Stimulated activated CD8-positive, alpha-beta memory T cell treated with anti-CD3 and anti-CD28 coated beads, Interleukin-7, amount 100 ng/mL, for 24 hours (primary cell): ENCODE measurements at regions not wholly inside any gene's neighbourhood (a gene's known extent, or its start where the extent isn't known, plus 50 kb on each side); places are given as distances from the start of the nearest gene placed in this dataset.

Source experiments
- DNase-seq: peaks from one replicate; pipeline ENCODE4 v3.0.0-alpha.2; 2020; ENCODE audit warnings: low read depth

DNA sequence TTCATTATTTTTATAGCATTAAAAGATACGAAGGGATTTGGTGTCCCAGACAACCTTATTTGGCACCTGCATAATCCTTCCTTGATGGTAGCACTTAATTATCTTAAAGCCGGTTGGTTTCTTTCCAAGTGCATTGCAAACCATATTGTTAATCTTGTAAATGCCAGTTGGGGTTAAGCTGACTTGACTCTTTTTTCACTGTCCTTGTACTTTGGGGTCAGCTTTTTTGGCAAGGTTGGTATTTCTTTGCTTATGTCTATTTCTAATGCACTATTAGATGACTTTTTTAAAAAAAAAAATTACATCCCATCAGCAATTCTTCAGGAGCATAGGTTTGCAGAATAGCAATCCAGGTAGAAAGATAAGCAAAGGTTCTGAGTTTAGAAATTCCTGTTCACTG lies 466.8 kb upstream of the TLE4 start:
- no peak for DNase-seq

DNA sequence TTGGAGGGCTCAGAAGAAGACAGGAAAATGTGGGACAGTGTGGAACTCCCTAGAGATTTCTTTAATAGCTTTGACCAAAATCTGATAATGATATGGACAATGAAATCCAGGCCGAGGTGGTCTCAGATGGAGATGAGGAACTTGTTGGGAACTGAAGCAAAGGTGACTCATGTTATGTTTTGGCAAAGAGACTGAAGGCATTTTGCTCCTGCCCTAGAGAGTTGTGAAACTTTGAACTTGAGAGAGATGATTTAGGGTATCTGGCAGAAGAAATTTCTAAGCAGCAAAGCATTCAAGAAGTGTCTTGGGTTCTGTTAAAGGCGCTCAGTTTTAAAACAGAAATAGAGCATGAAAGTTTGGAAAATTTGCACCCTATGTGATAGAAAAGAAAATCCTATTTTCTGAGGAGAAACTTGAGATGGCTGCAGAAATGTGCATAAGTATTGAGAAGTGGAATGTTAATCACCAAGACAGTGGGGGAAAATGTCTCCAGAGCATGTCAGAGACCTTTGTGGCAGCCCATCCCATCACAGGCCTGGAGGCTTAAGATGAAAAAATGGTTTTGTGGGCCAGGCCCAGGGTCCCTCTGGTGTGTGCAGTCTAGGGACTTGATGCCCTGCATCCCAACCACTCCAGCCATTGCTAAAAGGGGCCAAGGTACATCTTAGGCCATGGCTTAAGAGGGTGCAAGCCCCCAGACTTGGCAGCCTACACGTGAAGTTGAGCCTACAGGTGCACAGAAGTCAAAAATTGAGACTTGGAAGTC lies 463.7 kb upstream of the TLE4 start:
- no peak for DNase-seq

DNA sequence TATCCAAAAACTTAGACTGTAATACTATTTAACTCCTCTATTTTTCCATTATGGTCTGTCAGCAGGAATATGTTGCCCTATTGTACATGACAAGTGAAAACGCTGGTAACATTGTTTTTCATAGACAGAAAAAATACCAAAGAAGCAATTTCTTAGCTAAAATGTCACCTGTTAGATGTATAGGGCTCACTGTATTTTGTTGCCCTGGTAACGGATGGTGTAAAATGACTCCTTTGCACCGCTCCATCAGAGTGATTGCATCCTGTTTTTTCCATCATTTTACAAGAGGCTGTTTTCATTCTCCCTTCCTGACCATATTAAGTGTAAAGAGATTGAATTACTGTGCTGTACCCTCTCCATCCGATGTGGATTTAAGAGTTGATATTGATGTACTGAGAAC lies 460.1 kb upstream of the TLE4 start:
- DNase-seq = no peak

DNA sequence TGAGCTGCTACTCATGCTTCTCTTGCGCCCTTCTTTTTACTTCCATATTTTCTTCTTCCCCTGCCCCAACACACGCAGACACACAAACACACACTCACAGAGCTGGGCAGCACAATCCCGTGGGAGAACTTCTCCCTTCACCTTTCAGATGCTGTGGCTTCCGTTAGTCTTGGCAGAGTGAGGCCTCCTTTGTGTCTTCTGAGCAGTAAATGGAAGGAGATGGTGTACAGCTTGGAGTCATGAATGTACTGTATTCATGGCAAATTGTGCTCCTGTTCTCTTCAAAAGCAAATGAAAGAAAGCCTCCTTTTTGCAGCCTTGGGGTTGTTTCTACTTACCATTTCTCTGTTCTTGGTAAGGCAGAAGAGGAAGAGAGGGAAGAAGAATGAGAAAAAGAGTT lies 456.6 kb upstream of the TLE4 start:
- no peak for DNase-seq

DNA sequence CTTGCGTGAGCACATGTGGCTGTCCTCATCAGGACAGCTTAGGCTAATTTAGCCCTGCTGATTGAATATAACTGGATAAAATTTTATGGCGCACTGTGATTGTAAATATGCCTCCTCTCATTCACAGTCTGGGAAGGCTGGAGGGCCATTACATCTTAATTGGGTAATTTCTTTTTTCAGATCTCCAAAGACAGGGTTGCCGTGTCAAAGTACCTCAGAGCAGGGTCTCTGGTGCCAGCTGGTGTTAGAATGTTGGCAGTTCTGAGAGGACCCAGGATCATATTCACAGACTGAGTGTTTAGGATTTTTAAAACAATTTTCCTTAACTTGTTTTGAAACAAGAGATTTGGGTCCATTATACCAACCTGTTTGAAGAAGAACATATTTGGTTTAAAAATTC lies 455.7 kb upstream of the TLE4 start:
- no peak for DNase-seq

DNA sequence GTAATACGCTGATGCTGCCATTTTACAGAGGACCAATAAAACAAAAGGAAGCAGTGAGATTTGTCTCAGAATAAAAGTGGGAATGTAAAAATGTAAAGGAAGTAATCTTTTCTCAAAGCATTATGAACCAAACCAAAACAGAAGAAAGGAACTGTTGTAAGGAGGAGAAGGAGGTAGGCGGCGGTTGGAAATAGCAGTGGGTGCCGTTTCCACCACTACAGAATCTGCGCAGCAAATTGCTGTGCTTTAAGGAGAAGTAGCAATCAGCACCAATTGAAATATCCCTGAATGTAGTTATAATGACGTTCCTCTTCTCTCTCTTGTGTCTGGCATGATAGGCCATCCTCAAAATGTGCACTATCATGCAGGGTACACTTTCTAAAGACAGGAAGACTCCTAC lies 455.1 kb upstream of the TLE4 start:
- no peak for DNase-seq

DNA sequence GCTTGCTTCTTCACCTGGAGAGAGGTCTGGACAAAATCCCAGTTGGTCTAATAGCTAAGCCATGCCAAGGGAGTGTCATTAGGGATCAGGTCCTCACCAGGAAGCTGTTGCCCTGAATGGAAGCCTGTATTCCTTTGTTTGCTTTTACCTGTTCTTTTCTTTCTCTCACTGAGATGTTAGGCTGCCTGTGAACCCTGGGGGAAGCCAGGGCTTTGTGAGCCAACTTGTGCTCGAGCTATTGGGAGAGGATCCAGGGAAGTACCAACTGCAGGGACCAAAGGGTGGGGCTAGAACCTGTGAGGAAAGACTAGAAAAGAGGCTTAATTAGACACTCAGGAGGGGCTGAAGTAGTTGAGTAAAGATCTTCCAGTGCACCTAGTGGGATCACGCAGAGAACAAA lies 451.2 kb upstream of the TLE4 start:
- no peak for DNase-seq

DNA sequence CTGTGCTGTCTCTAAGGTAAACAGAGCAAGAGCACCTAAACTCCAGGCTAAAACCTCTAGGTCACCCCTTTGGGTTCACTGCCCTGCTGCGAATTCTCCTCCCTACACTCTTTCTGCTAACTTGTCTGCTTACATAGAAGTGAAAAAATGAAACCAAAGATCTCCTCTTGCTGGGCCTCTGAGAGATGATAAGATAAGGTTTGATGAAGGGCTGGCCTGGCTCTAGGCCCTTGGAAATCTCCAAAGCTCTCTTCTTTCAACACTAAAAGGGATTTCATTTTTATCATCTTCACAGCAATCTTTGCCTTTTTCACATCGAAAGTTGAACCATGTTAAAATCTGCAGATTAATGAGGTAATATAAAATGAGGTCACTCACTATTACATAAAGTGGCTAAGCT lies 450.8 kb upstream of the TLE4 start:
- DNase-seq = no peak

DNA sequence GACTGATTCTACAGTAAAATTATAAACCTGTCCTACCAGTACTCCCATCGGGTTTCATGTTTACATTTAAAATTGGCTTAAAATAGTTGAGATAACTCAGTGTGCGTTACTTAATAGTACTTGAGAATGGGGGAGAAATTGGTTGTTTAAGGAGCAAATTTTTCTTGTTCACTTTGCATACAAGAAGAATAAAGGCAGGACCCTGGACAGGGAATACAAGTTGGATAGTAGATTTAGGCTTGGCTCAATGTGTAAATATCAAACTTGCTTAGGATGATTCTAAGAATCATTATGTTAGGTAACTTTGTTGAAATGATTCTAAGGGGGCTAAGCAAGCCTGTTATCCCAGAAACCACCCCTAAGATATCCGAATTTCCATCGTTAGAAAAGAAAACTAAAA lies 448.4 kb upstream of the TLE4 start:
- DNase-seq = no peak

DNA sequence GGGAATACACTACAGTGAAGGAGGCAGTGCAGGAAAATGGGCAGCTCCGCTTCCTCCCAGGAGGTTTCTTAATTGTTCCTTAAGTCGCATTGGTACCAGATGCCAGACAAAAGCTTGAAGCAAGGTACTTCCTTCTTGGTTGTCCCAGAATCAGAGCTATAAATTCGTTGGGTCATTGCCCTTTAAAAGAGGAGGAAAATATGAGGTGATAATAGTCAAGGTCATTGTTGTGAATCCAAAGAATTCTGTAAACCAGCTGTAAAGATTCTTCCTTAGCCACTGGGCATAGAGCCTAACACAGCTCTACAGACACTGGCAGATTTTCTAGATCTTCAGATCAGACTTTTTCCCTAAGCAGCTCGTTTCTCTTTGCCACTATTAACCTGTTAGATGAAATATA lies 444.1 kb upstream of the TLE4 start:
- no peak for DNase-seq

DNA sequence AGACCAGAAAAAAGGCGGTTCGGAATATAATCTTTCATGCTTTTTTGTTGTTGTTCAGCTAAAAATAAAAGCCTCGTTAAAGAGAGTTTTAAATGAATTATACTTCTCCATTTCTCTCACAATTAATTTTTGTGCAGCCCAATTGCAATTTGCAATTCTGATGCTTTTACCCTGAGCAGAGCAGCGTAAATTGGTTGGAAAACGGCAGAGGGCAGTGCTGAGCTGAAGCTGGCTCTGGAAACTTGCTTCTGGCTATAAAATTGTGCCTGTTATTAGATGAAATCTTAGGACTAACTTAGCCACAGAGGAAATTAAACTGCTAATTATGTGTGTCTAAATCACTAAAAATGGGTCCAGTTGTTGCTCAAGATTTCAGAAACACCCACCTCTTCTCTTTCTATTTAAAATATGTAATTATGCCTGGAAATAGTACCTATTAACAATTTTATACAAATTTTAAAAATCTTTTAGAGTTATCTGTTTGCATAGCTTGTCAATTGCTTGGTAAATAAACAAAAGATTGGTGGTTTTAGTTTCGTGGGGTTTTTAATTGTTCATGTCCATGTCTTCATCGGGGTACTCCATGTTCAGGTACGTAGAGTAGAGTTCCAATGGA lies 441.8 kb upstream of the TLE4 start:
- DNase-seq = no peak

DNA sequence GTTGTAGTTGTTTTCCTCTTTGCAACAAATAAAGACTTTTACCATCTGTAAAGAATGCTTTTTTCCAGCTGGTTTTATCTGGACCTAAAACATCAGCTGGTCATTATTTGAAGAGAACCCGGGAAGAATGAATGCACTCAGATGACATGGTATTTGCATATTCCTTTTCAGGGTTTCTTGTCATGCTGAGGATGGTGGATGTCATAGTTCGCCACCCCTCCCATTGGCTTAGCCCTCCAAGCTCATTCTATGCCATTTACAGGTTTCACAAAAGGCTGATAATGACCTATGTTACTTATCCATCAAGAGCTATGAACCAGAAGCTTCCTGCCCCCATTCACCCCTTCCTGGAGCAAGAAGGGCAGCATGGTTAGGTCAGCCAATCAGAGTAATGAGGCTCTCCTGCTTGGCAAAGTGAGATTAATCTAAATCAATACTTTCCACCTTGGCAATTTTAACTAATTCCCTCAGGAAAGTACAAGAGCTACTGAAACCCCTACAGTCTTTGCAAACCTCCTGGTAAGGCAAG lies 440.5 kb upstream of the TLE4 start:
- DNase-seq = no peak

DNA sequence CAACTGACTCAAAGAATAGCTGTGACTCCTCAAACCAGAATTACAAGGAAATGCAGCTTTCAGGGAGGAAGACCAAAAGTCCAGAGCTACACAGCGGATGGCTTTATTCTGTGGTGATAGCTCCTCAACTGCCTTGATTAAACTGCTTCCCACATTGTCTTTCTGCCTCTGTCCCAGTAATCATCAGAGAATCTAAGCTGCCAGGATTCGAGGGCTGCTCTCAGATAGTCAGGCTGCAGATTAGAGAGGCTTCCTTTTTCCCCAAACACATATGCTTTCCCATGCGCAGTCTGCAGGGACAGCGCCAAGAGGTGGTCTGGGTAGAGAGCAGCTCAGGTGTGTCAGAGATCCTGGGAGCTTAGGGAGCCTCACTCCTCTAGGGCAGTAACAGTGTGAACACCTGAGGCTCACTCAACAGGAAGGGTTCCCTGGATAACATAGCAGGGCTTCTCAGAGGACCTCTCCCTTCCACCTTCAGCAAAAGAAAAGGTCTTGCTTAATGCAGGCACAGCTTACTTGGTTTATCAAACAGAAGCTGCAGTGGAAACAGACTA lies 439.9 kb upstream of the TLE4 start:
- DNase-seq = no peak

DNA sequence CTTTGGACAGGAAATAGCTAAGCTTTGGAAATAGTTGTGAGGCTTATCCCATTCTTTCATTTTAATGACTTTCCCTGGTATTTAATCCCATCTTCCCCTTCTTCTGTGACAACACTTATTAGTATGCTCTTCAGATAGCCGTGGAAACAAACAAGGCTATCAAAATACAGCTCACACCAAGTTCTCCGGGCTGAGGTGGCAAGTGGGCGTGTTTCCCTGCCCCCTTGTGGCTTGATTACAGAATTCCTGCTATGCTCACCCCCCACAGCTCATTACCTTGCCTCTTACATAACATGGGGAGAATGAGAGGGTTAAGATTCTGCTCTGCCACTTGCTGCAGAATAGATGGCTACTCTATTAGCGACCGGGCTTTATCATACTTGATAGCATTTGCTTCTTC lies 437.1 kb upstream of the TLE4 start:
- no peak for DNase-seq

DNA sequence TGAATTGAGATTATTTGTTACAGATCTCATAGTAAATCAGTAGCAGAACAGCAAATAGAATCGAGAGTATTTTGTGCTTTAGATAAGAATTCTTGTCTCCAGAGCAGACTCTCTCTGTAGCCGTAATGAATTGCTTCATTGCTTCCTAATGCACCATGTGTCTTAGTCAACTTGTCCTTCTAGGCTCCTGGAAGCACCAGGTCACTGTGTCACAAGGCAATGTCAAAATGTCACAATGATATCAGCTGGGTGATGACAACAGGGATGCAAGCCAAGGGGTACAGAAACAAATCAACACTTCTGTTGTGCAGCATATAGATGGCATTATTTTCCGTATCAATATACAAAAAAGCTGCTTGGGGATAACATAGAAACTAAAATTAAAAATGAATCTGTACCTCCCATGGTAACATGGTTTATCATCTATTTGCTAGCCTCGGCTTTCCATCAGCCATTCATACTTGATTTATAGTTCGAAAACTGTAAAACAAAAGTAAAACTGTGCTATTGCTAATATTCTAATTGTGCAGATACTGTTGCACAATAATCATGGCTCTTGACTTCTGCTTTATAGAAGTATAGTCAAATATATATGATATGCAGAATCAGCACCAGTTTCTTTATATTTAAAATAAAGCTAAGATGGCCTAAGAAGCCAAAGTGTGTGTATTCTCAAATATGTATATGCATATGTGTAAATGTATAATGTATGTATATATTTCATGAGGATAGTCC lies 435.9 kb upstream of the TLE4 start:
- DNase-seq = no peak

DNA sequence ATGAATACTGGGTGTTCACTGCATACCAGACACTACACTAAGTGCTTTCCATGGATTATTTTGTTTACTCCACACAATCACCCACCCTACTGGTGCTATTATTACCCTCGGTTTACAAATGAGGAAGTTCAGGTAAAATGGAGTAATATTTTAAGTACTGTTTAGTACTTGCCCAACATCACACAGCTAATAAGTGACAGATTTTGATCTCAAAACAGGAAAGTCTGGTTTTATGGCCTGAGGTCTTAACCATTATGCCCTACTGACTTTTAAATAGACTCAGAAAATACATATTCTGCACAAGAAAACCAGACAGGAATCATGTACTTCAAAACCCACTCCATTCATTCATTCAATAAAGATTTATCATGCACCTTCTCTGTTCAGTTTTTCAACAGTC lies 431.0 kb upstream of the TLE4 start:
- no peak for DNase-seq

DNA sequence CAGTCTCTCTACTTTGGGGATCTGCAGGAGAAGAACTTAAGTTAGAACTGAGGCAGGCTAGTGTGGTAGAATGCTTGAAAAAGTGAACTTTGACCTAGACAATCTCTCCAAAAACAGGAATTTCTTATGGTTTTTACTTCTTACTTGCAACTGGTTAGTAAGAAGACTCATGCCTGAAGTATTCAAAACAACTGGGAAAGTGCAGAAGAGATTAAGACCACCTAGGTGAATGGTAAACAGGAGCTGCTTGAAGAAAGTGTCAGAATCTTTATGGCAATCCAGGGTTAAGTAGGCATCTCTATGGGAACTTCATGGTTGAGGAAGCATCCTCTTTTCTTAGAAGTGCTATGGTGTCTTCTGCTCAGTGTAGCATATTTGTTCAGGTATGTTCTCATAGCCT lies 428.6 kb upstream of the TLE4 start:
- no peak for DNase-seq

DNA sequence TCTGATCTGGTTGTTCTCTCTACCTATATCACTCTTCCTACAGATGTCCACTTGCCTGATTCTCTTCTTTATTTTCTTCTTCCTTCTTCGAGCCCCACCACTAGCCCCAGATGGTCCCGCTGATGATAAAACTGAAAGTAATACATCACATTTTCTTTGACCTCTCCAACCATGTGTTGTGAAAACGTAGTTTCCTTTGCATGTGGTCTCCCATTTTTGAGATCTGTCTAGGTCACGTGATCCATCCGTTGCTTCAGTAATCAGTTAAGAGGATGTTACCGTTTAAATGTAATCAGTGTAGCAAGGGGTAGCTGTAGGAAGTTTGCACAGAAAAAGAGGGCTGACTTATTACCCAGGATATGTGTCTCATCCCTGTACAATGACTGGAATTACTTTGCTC lies 426.3 kb upstream of the TLE4 start:
- no peak for DNase-seq

DNA sequence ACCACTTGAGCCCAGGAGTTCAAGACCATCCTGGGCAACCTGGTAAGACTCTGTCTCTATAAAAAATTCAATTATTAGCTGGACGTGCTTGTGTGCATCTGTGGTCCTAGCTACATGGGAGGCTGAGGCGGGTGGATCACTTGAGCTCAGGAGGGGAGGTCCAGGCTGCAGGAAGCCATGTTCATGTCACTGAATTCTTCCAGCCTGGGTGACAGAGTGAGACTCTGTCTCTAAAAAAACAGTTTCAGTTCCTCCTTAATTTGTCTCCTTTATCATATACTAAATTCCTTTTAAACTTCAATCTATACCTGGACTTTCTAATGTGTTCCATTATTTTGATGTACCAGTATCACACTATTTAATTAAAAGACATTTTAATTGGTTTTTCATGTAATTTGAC lies 422.2 kb upstream of the TLE4 start:
- DNase-seq = no peak

DNA sequence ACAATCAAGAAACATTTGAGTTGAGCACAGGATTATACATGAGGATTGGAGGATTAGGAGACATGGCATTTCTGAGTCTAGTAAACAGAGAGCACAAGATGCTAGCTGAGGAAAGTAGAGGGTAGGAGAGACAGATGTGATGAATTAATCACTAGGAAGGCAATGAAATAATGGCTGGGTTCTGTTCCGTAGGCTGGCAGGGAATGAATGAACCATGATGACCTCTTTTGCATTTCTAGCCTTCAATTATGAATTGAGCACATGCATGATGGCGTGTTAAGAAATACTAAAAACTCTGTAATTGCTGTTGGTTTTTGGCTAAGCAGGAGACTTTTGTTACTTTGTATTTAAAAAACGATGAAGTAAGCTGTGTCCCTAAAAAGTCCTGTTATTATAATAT lies 420.0 kb upstream of the TLE4 start:
- no peak for DNase-seq

DNA sequence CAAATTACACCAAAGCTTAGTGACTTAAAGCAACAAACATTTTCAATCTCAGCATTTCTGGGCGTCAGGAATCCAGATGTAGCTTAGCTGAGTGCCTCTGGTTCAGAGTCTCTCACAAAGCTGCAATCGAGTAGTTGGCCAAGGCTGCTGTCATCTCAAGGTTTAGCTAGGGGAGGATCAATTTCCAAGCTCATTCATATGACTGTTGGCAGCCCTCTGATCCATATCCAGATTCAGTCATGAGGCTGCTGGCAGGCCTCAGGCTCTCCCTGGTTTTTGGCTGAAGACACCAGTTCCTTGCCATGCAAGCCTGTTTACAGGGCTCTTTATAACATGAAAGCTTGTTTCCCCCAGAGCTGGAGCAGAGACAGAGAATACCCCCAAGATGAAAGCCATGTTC lies 419.5 kb upstream of the TLE4 start:
- no peak for DNase-seq

DNA sequence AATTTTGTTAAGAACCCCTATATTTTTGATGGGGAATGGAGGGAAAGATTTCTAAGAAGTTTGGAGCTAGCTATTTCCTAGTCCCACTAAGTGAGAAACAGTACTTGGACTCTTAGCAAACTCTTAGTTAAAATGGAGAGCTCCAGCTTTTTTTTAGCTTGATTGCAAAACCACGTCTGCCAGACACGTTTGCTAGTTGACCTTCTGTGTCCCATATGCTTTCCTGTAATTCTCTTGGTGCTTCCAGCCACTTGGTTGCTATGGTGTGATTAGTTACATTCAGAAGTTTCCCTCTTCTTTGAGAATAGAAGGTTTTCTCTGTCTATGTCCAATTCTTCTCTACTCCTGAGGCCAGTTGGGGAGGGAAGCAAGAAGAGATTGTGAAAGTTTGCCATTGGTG lies 417.0 kb upstream of the TLE4 start:
- DNase-seq = no peak

DNA sequence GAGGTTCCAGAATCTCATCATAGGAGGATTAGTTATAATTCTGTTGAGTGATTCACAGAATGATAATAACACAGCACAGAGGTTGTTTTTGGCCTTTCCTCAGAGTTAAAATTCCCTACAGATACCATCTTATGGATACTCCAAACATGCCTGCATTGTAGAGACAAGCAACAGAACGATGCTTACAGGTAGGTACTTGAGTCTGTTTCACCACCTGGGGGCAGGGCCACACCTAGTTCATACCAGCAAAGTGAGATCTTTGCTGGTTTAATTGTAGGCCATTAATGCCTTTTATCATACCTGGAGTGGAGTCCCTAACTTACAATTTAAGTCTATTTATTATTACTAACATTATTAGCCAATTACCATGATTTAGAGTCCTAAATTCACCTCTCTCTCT lies 416.5 kb upstream of the TLE4 start:
- no peak for DNase-seq
